ENCODE measurements at regions not wholly inside any gene's neighbourhood (a gene's known extent, or its start where the extent isn't known, plus 50 kb on each side); places are given as distances from the start of the nearest gene placed in this dataset.

DNA sequence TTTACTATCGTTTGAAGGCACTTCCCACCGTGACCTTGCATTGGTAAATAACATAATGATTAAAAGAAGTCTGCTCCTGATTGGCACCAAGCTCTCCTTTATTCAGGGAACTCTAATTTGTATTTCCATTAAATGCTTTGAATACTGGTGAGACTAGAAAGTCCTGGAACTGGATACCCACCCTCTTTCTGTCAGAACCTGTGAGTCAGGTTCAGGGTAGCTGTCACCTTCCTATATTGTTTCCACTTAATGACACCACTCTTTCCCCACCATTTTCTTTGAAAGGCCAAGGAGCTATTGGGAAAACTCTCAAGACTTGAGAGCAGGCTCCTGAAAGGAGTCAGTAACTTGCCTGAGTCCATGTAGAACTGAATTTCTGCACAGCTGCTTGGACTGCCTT is 55.9 kb upstream of the RASSF6 start:
- TF ChIP-seq CTCF (conservative IDR thresholded peaks at IDR 0.05 in 1 of 2, IDR thresholded peaks at IDR 0.05 in 1 of 2; ENCODE audit: low read depth in 1 of 2, low read length in 2 of 2) (no peak), EZH2 (IDR thresholded peaks at IDR 0.05; ENCODE audit: low read length, missing control alignments) (no peak)

All from fibroblast of lung (primary cell).